ENCODE measurements at regions not wholly inside any gene's neighbourhood (a gene's known extent, or its start where the extent isn't known, plus 50 kb on each side); places are given as distances from the start of the nearest gene placed in this dataset.

- TF ChIP-seq CTCF (conservative IDR thresholded peaks at IDR 0.05), result no peak
- Histone ChIP-seq H3K27ac (ENCODE audit: insufficient read length, low read depth, low read length) (no peak overlapping the region), H3T11ph (ENCODE audit: low read length) (no peak overlapping the region), H3K14ac (ENCODE audit: insufficient read depth, low read length) (no peak overlapping the region), H3K79me1 (ENCODE audit: insufficient read depth, low read depth, low read length, poor library complexity, severe bottlenecking) (no peaks in the 10 kb centered on the region), H2BK12ac (ENCODE audit: insufficient read length, low read depth, low read length) (no peak overlapping the region), H3K9ac (ENCODE audit: extremely low read depth, insufficient read length, low read length) (no peak overlapping the region), H2AK5ac (ENCODE audit: insufficient read length, low read length) (no peak overlapping the region), H2BK20ac (ENCODE audit: low read depth, low read length, poor library complexity, severe bottlenecking) (no peak overlapping the region), H3K4me2 (ENCODE audit: insufficient read depth, insufficient read length, low read length) (no peak overlapping the region), H3K23me2 (ENCODE audit: insufficient read length, low read depth, low read length, poor library complexity, severe bottlenecking) (no peaks in the 10 kb centered on the region), H2BK15ac (ENCODE audit: low read depth, low read length) (no peak overlapping the region), H2AFZ (ENCODE audit: low read length) (no peak overlapping the region), H3K4me1 (ENCODE audit: insufficient read depth, low read length) (no peaks in the 10 kb centered on the region), H4K20me1 (ENCODE audit: control insufficient read depth, insufficient read depth, insufficient read length) (no peaks in the 10 kb centered on the region), H4K5ac (ENCODE audit: insufficient read length, low read depth, low read length) (no peak overlapping the region), H2BK5ac (ENCODE audit: insufficient read length, low read length) (no peak overlapping the region), H3K79me2 (ENCODE audit: insufficient read depth, low read length) (no peaks in the 10 kb centered on the region), H3K4ac (ENCODE audit: low read depth, low read length) (no peak overlapping the region), H4K8ac (replicated peaks; ENCODE audit: insufficient read length, low read depth, low read length) (no peak overlapping the region), H4K91ac (ENCODE audit: insufficient read length, low read depth, low read length) (no peak overlapping the region), H3K27me3 (ENCODE audit: insufficient read depth, low read length) (no peaks in the 10 kb centered on the region), H2BK120ac (ENCODE audit: low read depth, low read length, poor library complexity, severe bottlenecking) (no peak overlapping the region), H3K18ac (ENCODE audit: insufficient read length, low read depth, low read length) (no peak overlapping the region), H3K23ac (ENCODE audit: insufficient read length, low read depth, low read length) (no peak overlapping the region), H3K56ac (ENCODE audit: insufficient read length, low read depth, low read length) (no peak overlapping the region), H3K9me3 (ENCODE audit: control insufficient read depth, low read depth, low read length) (no peaks in the 10 kb centered on the region)
- H3K9me3 Mint-ChIP-seq, result peaks cover 0 to 2% of the 10 kb centered on the region in 2 experiments; a peak in 1 of 5 replicates
- no CpG with 5 or more reads among the region's 6 CpGs for WGBS (ENCODE audit: extremely low coverage, insufficient read length, low lambda C conversion rate)
- H3K4me1 Mint-ChIP-seq, result no peaks in the 10 kb centered on the region
- H3K27me3 Mint-ChIP-seq (ENCODE audit: low read depth), result no peaks in the 10 kb centered on the region
- H3K4me3 Mint-ChIP-seq, result no peak overlapping the region
- DNase-seq, result no peak
- H3K27ac Mint-ChIP-seq, result no peak overlapping the region
- H3K36me3 Mint-ChIP-seq (ENCODE audit: insufficient read depth in 1 of 3, low read depth in 3 of 3), result no peaks in the 10 kb centered on the region
Measured at GRCh38 chr10:33965795-33966581, 631.5 kb upstream of the NRP1 start.

Measured in H9 (cell line).